Natural killer cell (primary cell): ENCODE measurements at regions not wholly inside any gene's neighbourhood (a gene's known extent, or its start where the extent isn't known, plus 50 kb on each side); places are given as distances from the start of the nearest gene placed in this dataset.

Experiments used
- ATAC-seq, 3 donors: fragments of 150-1000 bp in 2 of 3; fragments of 200-7000 bp in 1 of 3; cut with Tn5 transposase; 1 replicate in 1 of 3; 2 replicates in 2 of 3; pipeline ENCODE4 v1.10.0; 2021; ENCODE audit warnings: mild to moderate bottlenecking in 2 of 3, moderate library complexity in 2 of 3
- DNase-seq, 2 donors: peaks; one replicate each; pipeline versions ENCODE4 v3.0.0 to v3.0.0-alpha.2; 2013 to 2021; ENCODE audit warnings: mixed read lengths in 1 of 2
- H3K27ac ChIP-seq: one replicate; pipeline ENCODE4 v1.5.1; 2013; ENCODE audit warnings: mild to moderate bottlenecking, low read length
- H3K27me3 ChIP-seq: one replicate; pipeline ENCODE4 v1.6.1; 2013; ENCODE audit warnings: low read length; ENCODE audit not compliant: control insufficient read depth, insufficient read depth
- H3K36me3 ChIP-seq: one replicate; pipeline ENCODE4 v1.6.1; 2013; ENCODE audit warnings: low read length; ENCODE audit not compliant: control insufficient read depth, insufficient read depth
- H3K4me1 ChIP-seq: one replicate; pipeline ENCODE4 v1.6.1; 2013; ENCODE audit warnings: low read length; ENCODE audit not compliant: control insufficient read depth, insufficient read depth
- H3K4me3 ChIP-seq: one replicate; pipeline ENCODE4 v1.5.1; 2013; ENCODE audit warnings: low read length
- H3K9me3 ChIP-seq: one replicate; pipeline ENCODE4 v1.6.1; 2013; ENCODE audit warnings: low read length; ENCODE audit not compliant: control insufficient read depth, insufficient read depth
- H3K27ac Mint-ChIP-seq, 2 donors: one replicate each; pipeline ENCODE4 v1.8.0; 2022; ENCODE audit warnings: mild to moderate bottlenecking in 2 of 2, mixed read lengths in 2 of 2, moderate library complexity in 1 of 2
- H3K27me3 Mint-ChIP-seq, 2 donors: one replicate each; pipeline ENCODE4 v1.8.0; 2022; ENCODE audit warnings: low read depth in 2 of 2, mixed read lengths in 2 of 2
- H3K36me3 Mint-ChIP-seq: one replicate; pipeline ENCODE4 v1.8.0; 2022; ENCODE audit warnings: mixed read lengths
- H3K4me1 Mint-ChIP-seq, 2 donors: one replicate each; pipeline ENCODE4 v1.8.0; 2022; ENCODE audit warnings: mixed read lengths in 2 of 2
- H3K4me3 Mint-ChIP-seq: one replicate; pipeline ENCODE4 v1.8.0; 2022; ENCODE audit warnings: mild to moderate bottlenecking, moderate library complexity, mixed read lengths
- H3K9me3 Mint-ChIP-seq, 2 donors: one replicate each; pipeline ENCODE4 v1.8.0; 2022; ENCODE audit warnings: mixed read lengths in 2 of 2
- CTCF ChIP-seq: fragments of 200-600 bp; IDR thresholded peaks from one replicate; pipeline ENCODE4 v1.8.0; 2022; ENCODE audit warnings: antibody characterized with exemption
- WGBS: methylation state at CpG from one replicate; pipeline ENCODE4 v1.1.7; 2013; ENCODE audit warnings: missing lambda C conversion rate; ENCODE audit not compliant: insufficient coverage; 5-methylcytosine and 5-hydroxymethylcytosine counted together
- intact Hi-C: fragments of 100-400 bp; cut with micrococcal nuclease; formaldehyde crosslinking; loops from one replicate; pipeline ENCODE4 v1.14.2; 2022

GRCh38 chr11:28999620-29000019, 891.4 kb downstream of the METTL15 start:
- no peaks in the 10 kb centered on the region for H3K36me3 ChIP-seq
- intact Hi-C loops, result no loop called here
- H3K27me3 ChIP-seq, result no peaks in the 10 kb centered on the region
- Mint-ChIP-seq H3K36me3 (no peaks in the 10 kb centered on the region), H3K27ac (no peak overlapping the region), H3K4me3 (no peak overlapping the region), H3K4me1 (no peaks in the 10 kb centered on the region), H3K27me3 (no peaks in the 10 kb centered on the region), H3K9me3 (peaks cover 8 to 21% of the 10 kb centered on the region in 2 donors)
- no CpG with 5 or more reads among the region's 1 CpG for WGBS
- H3K9me3 ChIP-seq, result no peaks in the 10 kb centered on the region
- ATAC-seq, result no peak
- H3K4me1 ChIP-seq, result no peaks in the 10 kb centered on the region
- H3K27ac ChIP-seq, result no peak overlapping the region
- no peak for DNase-seq
- no peak overlapping the region for H3K4me3 ChIP-seq
- TF ChIP-seq CTCF, result no peak

DNA sequence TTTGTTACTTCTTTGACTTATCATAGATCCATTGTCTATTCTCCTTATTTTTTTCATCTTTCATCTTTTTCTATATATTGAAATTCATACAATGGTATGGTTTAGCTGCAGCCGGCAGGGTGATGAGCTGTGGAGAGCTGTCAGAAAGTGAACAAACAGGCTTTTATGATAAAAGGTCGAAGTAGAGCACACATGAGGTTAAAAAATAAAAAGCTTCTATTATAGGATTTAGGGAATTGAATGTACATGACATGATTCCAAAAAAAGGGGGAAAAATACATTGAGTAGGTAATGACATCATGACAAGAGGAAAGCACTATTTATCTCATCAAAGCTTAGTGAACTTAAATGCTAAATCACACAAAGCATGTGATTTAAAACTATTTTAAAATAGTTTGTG, 884.8 kb downstream of the METTL15 start:
- TF ChIP-seq CTCF, result no peak
- Mint-ChIP-seq H3K36me3 (no peaks in the 10 kb centered on the region), H3K4me1 (no peaks in the 10 kb centered on the region), H3K9me3 (peaks cover 2 to 16% of the 10 kb centered on the region in 2 donors), H3K27me3 (no peaks in the 10 kb centered on the region), H3K4me3 (no peak overlapping the region), H3K27ac (no peak overlapping the region)
- Histone ChIP-seq H3K4me3 (no peak overlapping the region), H3K27me3 (no peaks in the 10 kb centered on the region), H3K36me3 (no peaks in the 10 kb centered on the region), H3K9me3 (no peaks in the 10 kb centered on the region), H3K27ac (no peak overlapping the region), H3K4me1 (no peaks in the 10 kb centered on the region)
- DNase-seq, result no peak
- ATAC-seq, result no peak
- WGBS, result 57% methylated on average over 2 of the region's 2 CpGs
- intact Hi-C loops, result no loop called here

GRCh38 chr11:28984231-28984630, 876.0 kb downstream of the METTL15 start:
- TF ChIP-seq CTCF, result no peak
- ATAC-seq, result no peak
- Histone ChIP-seq H3K36me3 (no peaks in the 10 kb centered on the region), H3K27me3 (no peaks in the 10 kb centered on the region), H3K4me1 (no peaks in the 10 kb centered on the region), H3K27ac (no peak overlapping the region), H3K4me3 (no peak overlapping the region), H3K9me3 (no peaks in the 10 kb centered on the region)
- no peak overlapping the region for H3K27ac Mint-ChIP-seq
- no peaks in the 10 kb centered on the region for H3K36me3 Mint-ChIP-seq
- intact Hi-C loops, result no loop called here
- H3K9me3 Mint-ChIP-seq, result peaks cover 11 to 23% of the 10 kb centered on the region in 2 donors
- H3K4me3 Mint-ChIP-seq, result no peak overlapping the region
- no peak for DNase-seq
- WGBS, result 90% methylated on average over 4 of the region's 4 CpGs
- no peaks in the 10 kb centered on the region for H3K4me1 Mint-ChIP-seq
- H3K27me3 Mint-ChIP-seq, result no peaks in the 10 kb centered on the region

DNA sequence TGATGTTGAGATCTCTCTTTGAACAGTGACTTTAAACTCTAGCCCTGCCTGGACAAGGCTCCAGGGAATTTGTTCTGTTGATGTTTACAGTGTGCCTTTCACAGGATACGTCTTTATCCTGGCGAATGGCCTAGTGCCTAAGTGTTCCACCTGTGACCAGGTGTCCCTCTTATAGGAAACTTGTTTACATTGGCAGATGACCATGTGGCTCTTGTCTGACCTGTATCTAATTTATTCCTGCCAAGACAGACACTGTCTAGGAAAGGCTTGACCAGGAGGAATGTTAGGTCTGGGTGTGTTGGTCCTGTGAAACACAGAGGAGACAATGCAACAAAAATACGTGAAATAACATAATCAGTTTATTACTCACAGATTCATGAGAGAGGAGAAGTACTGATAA, 875.6 kb downstream of the METTL15 start:
- peaks cover 11 to 21% of the 10 kb centered on the region in 2 donors for H3K9me3 Mint-ChIP-seq
- intact Hi-C loops, result no loop called here
- no peaks in the 10 kb centered on the region for H3K36me3 Mint-ChIP-seq
- Histone ChIP-seq H3K4me3 (no peak overlapping the region), H3K27ac (no peak overlapping the region), H3K27me3 (no peaks in the 10 kb centered on the region), H3K9me3 (no peaks in the 10 kb centered on the region), H3K4me1 (no peaks in the 10 kb centered on the region), H3K36me3 (no peaks in the 10 kb centered on the region)
- no peak for TF ChIP-seq CTCF
- no peak overlapping the region for H3K4me3 Mint-ChIP-seq
- H3K27me3 Mint-ChIP-seq, result no peaks in the 10 kb centered on the region
- 93% methylated on average over 2 of the region's 3 CpGs for WGBS
- H3K27ac Mint-ChIP-seq, result no peak overlapping the region
- no peaks in the 10 kb centered on the region for H3K4me1 Mint-ChIP-seq
- no peak for ATAC-seq
- no peak for DNase-seq
